ENCODE measurements at regions not wholly inside any gene's neighbourhood (a gene's known extent, or its start where the extent isn't known, plus 50 kb on each side); places are given as distances from the start of the nearest gene placed in this dataset.
"Not testable (repeated sequence)": the region's sequence is repeated elsewhere in the genome, so short reads cannot be mapped to it uniquely, and the experiment has no call there.

DNA sequence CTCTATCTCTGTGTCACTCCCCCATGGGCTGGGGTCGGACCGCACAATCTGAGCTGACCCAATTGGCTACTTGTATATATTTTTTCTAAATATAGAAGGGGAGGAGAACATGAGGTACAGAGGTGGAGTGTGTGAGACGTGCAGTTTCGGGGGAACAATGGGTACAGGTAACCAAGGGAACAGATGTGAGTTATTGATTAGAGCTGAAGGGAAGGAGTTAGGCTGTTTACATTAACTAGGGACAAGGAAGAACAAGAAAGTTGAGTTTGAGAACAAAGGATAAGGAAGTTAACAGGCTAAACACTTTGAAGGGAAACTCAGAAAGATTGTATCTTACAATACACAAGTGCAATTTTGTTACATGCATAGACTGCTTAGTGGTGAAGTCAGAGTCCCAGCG, 601.2 kb downstream of the VGLL3 start:
- TF ChIP-seq, protein P1, sequence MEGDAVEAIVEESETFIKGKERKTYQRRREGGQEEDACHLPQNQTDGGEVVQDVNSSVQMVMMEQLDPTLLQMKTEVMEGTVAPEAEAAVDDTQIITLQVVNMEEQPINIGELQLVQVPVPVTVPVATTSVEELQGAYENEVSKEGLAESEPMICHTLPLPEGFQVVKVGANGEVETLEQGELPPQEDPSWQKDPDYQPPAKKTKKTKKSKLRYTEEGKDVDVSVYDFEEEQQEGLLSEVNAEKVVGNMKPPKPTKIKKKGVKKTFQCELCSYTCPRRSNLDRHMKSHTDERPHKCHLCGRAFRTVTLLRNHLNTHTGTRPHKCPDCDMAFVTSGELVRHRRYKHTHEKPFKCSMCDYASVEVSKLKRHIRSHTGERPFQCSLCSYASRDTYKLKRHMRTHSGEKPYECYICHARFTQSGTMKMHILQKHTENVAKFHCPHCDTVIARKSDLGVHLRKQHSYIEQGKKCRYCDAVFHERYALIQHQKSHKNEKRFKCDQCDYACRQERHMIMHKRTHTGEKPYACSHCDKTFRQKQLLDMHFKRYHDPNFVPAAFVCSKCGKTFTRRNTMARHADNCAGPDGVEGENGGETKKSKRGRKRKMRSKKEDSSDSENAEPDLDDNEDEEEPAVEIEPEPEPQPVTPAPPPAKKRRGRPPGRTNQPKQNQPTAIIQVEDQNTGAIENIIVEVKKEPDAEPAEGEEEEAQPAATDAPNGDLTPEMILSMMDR (IDR thresholded peaks at IDR 0.05; ENCODE audit: poor library complexity), result not testable (repeated sequence)
- not testable (repeated sequence) for TF ChIP-seq EZH2 (IDR thresholded peaks at IDR 0.05; ENCODE audit: borderline replicate concordance); EZH2phosphoT487 (IDR thresholded peaks at IDR 0.05; ENCODE audit: low read depth, severe bottlenecking, unreplicated experiment)
